ENCODE measurements at regions not wholly inside any gene's neighbourhood (a gene's known extent, or its start where the extent isn't known, plus 50 kb on each side); places are given as distances from the start of the nearest gene placed in this dataset.

- intact Hi-C loops (cut with DNase I) = no loop called here
- TF ChIP-seq CTCF (IDR thresholded peaks at IDR 0.05) (no peak), POLR2A (IDR thresholded peaks at IDR 0.05) (no peak), POLR2AphosphoS5 (IDR thresholded peaks at IDR 0.05; ENCODE audit: insufficient read depth in 1 of 2, low read depth in 1 of 2) (no peak)
- no peak overlapping the region for H3K27ac ChIP-seq
- no peaks in the 10 kb centered on the region for H3K27me3 ChIP-seq
- no peaks in the 10 kb centered on the region for H3K4me1 ChIP-seq
- no peaks in the 10 kb centered on the region for H3K9me3 ChIP-seq
- no peak overlapping the region for H3K4me3 ChIP-seq
- H3K36me3 ChIP-seq = no peaks in the 10 kb centered on the region
- no peak for DNase-seq (ENCODE audit: extremely low spot score in 2 of 2)
Measured at GRCh38 chr2:16746329-16746728, 80.7 kb upstream of the CYRIA start.

GRCh38 chr2:16745466-16745865 lies 79.8 kb upstream of the CYRIA start:
- Histone ChIP-seq H3K36me3 (no peaks in the 10 kb centered on the region), H3K4me3 (no peak overlapping the region), H3K9me3 (no peaks in the 10 kb centered on the region), H3K27me3 (no peaks in the 10 kb centered on the region), H3K27ac (no peak overlapping the region), H3K4me1 (no peaks in the 10 kb centered on the region)
- intact Hi-C loops (cut with DNase I) = no loop called here
- no peak for DNase-seq (ENCODE audit: extremely low spot score in 2 of 2)
- TF ChIP-seq POLR2A (IDR thresholded peaks at IDR 0.05) (no peak), CTCF (IDR thresholded peaks at IDR 0.05) (no peak), POLR2AphosphoS5 (IDR thresholded peaks at IDR 0.05; ENCODE audit: insufficient read depth in 1 of 2, low read depth in 1 of 2) (no peak)

GRCh38 chr2:16744521-16744920 lies 78.9 kb upstream of the CYRIA start:
- intact Hi-C loops (cut with DNase I) = no loop called here
- Histone ChIP-seq H3K27ac (no peak overlapping the region), H3K4me1 (no peaks in the 10 kb centered on the region), H3K4me3 (no peak overlapping the region), H3K9me3 (no peaks in the 10 kb centered on the region), H3K27me3 (no peaks in the 10 kb centered on the region), H3K36me3 (no peaks in the 10 kb centered on the region)
- TF ChIP-seq CTCF (IDR thresholded peaks at IDR 0.05) = no peak
- TF ChIP-seq POLR2AphosphoS5 (IDR thresholded peaks at IDR 0.05; ENCODE audit: insufficient read depth in 1 of 2, low read depth in 1 of 2) = no peak
- TF ChIP-seq POLR2A (IDR thresholded peaks at IDR 0.05) = no peak
- DNase-seq (ENCODE audit: extremely low spot score in 2 of 2) = no peak

- intact Hi-C loops (cut with DNase I) = no loop called here
- Histone ChIP-seq H3K27ac (no peak overlapping the region), H3K9me3 (no peaks in the 10 kb centered on the region), H3K36me3 (no peaks in the 10 kb centered on the region), H3K4me1 (no peaks in the 10 kb centered on the region), H3K4me3 (no peak overlapping the region), H3K27me3 (no peaks in the 10 kb centered on the region)
- DNase-seq (ENCODE audit: extremely low spot score in 2 of 2) = no peak
- TF ChIP-seq POLR2AphosphoS5 (IDR thresholded peaks at IDR 0.05; ENCODE audit: insufficient read depth in 1 of 2, low read depth in 1 of 2) (no peak), POLR2A (IDR thresholded peaks at IDR 0.05) (no peak), CTCF (IDR thresholded peaks at IDR 0.05) (no peak)
Measured at GRCh38 chr2:16742026-16742425, 76.4 kb upstream of the CYRIA start.

- no peak overlapping the region for H3K27ac ChIP-seq
- H3K4me3 ChIP-seq = no peak overlapping the region
- no peak for DNase-seq (ENCODE audit: extremely low spot score in 2 of 2)
- H3K27me3 ChIP-seq = no peaks in the 10 kb centered on the region
- no peaks in the 10 kb centered on the region for H3K9me3 ChIP-seq
- H3K4me1 ChIP-seq = no peaks in the 10 kb centered on the region
- TF ChIP-seq POLR2A (IDR thresholded peaks at IDR 0.05) (no peak), CTCF (IDR thresholded peaks at IDR 0.05) (no peak), POLR2AphosphoS5 (IDR thresholded peaks at IDR 0.05; ENCODE audit: insufficient read depth in 1 of 2, low read depth in 1 of 2) (no peak)
- intact Hi-C loops (cut with DNase I) = no loop called here
- no peaks in the 10 kb centered on the region for H3K36me3 ChIP-seq
Measured at GRCh38 chr2:16741498-16741897, 75.9 kb upstream of the CYRIA start.
